Spleen (tissue), 11 donors: ENCODE measurements at regions not wholly inside any gene's neighbourhood (a gene's known extent, or its start where the extent isn't known, plus 50 kb on each side); places are given as distances from the start of the nearest gene placed in this dataset.

Experiments
- DNase-seq: peaks from one replicate; pipeline ENCODE4 v3.0.0-alpha.2; 2020
- H3K27ac ChIP-seq, 8 donors: fragments of 200-600 bp; sonication (generic) in 7 of 8; 1 replicate in 4 of 8; 2 replicates in 4 of 8; pipeline versions ENCODE4 v1.5.0 to v1.8.0; 2016 to 2021; ENCODE audit warnings: inconsistent platforms in 4 of 8, mild to moderate bottlenecking in 4 of 8, moderate library complexity in 1 of 8
- H3K27me3 ChIP-seq, 7 donors: fragments of 200-600 bp; sonication (generic) in 6 of 7; replicated peaks in 1 of 7; 1 replicate in 4 of 7; 2 replicates in 3 of 7; pipeline versions ENCODE4 v1.5.0 to v1.8.0; 2016 to 2021; ENCODE audit warnings: inconsistent platforms in 3 of 7, mild to moderate bottlenecking in 1 of 7
- H3K36me3 ChIP-seq, 6 donors: fragments of 200-600 bp; sonication (generic) in 5 of 6; 1 replicate in 4 of 6; 2 replicates in 2 of 6; pipeline versions ENCODE4 v1.5.0 to v1.8.0; 2016 to 2021; ENCODE audit warnings: inconsistent platforms in 2 of 6
- H3K4me1 ChIP-seq, 6 donors: fragments of 200-600 bp; sonication (generic) in 5 of 6; 1 replicate in 3 of 6; 2 replicates in 3 of 6; pipeline versions ENCODE4 v1.5.0 to v1.8.0; 2016 to 2021; ENCODE audit warnings: inconsistent platforms in 3 of 6
- H3K4me3 ChIP-seq, 8 donors: fragments of 200-600 bp; sonication (generic) in 7 of 8; 1 replicate in 4 of 8; 2 replicates in 4 of 8; pipeline versions ENCODE4 v1.5.0 to v1.8.0; 2016 to 2021; ENCODE audit warnings: inconsistent platforms in 4 of 8, mild to moderate bottlenecking in 4 of 8, moderate library complexity in 2 of 8
- H3K9me3 ChIP-seq, 8 donors: fragments of 200-600 bp; sonication (generic) in 7 of 8; 1 replicate in 4 of 8; 2 replicates in 4 of 8; pipeline versions ENCODE4 v1.5.0 to v1.8.0; 2016 to 2021; ENCODE audit warnings: inconsistent platforms in 4 of 8
- CTCF ChIP-seq, 11 experiments: fragments of 200-600 bp in 7 of 11; fragments of 450-650 bp in 4 of 11; sonication (generic) in 4 of 11; IDR thresholded peaks in 8 of 11; conservative IDR thresholded peaks in 3 of 11; 1 replicate in 7 of 11; 2 replicates in 4 of 11; pipeline versions ENCODE4 v1.4.0 to v1.8.0; 2016 to 2021; ENCODE audit warnings: antibody characterized with exemption in 11 of 11, inconsistent platforms in 4 of 11, mild to moderate bottlenecking in 1 of 11
- POLR2A ChIP-seq, 3 donors: fragments of 450-650 bp; IDR thresholded peaks; one replicate each; pipeline ENCODE4 v1.5.1; 2017; ENCODE audit warnings: antibody characterized with exemption in 3 of 3, mild to moderate bottlenecking in 1 of 3
- POLR2AphosphoS5 ChIP-seq, 3 donors: sonication (generic); formaldehyde crosslinking; IDR thresholded peaks; one replicate each; pipeline ENCODE4 v1.5.1; 2017; ENCODE audit warnings: antibody characterized with exemption in 3 of 3
- WGBS, 5 donors: extraction: QIAGEN DNeasy Blood & Tissue Kit in 3 of 5; methylation state at CpG; one replicate each; pipeline versions ENCODE4 v1.1.5 to v1.1.7; 2013 to 2018; 5-methylcytosine and 5-hydroxymethylcytosine counted together
- intact Hi-C: fragments of 100-400 bp; cut with DNase I; formaldehyde crosslinking; loops from one replicate; pipeline ENCODE4 v1.15.0; 2023; ENCODE audit warnings: low total_unique reads
- donor health status: healthy with polysubstance abuse.
- donor health status: DM: no; HTN: no; CAD: no; lungs with moderate emphysema.
- donor health status: DM: no; HTN: no; CAD: no.
- donor health status: Bipolar disorder and iron deficiency.
- donor health status: healthy.
- donor health status: DM: no; HTN: no; CAD: no.
- donor health status: DM: yes; HTN: yes; CAD: no.

- H3K4me1 ChIP-seq, result no peaks in the 10 kb centered on the region
- TF ChIP-seq POLR2AphosphoS5 (IDR thresholded peaks at IDR 0.05) (no peak), POLR2A (IDR thresholded peaks at IDR 0.05) (no peak), CTCF (IDR thresholded peaks at IDR 0.05 in 8 of 11, conservative IDR thresholded peaks at IDR 0.05 in 3 of 11) (no peak)
- intact Hi-C loops, result no loop called here
- WGBS, 5 donors, result 68 to 81% (median 73%) methylated on average over 6 of the region's 6 CpGs
- no peak overlapping the region for H3K4me3 ChIP-seq
- peaks cover 0 to 7% (median 0%) of the 10 kb centered on the region in 7 donors for H3K27me3 ChIP-seq
- no peak overlapping the region for H3K27ac ChIP-seq
- no peaks in the 10 kb centered on the region for H3K36me3 ChIP-seq
- DNase-seq, result no peak
- H3K9me3 ChIP-seq, result peaks cover 0 to 4% (median 0%) of the 10 kb centered on the region in 8 donors
Observed at GRCh38 chr9:115746496-115746895, 407.1 kb upstream of the PAPPA start.

- H3K36me3 ChIP-seq, result no peaks in the 10 kb centered on the region
- no peak for DNase-seq
- H3K27me3 ChIP-seq, result peaks cover 0 to 7% (median 0%) of the 10 kb centered on the region in 7 donors
- 43 to 53% (median 50%) methylated on average over 1 of the region's 1 CpG for WGBS, 5 donors
- H3K4me1 ChIP-seq, result no peaks in the 10 kb centered on the region
- TF ChIP-seq CTCF (IDR thresholded peaks at IDR 0.05 in 8 of 11, conservative IDR thresholded peaks at IDR 0.05 in 3 of 11) (no peak), POLR2A (IDR thresholded peaks at IDR 0.05) (no peak), POLR2AphosphoS5 (IDR thresholded peaks at IDR 0.05) (no peak)
- no peak overlapping the region for H3K4me3 ChIP-seq
- peaks cover 0 to 4% (median 0%) of the 10 kb centered on the region in 8 donors for H3K9me3 ChIP-seq
- intact Hi-C loops, result no loop called here
- H3K27ac ChIP-seq, result no peak overlapping the region
Observed at GRCh38 chr9:115747731-115748130, 405.9 kb upstream of the PAPPA start.

- DNase-seq, result no peak
- Histone ChIP-seq H3K27ac (no peak overlapping the region), H3K4me1 (no peaks in the 10 kb centered on the region), H3K36me3 (no peaks in the 10 kb centered on the region), H3K9me3 (no peaks in the 10 kb centered on the region), H3K27me3 (no peaks in the 10 kb centered on the region), H3K4me3 (no peak overlapping the region)
- intact Hi-C loops, result no loop called here
- TF ChIP-seq CTCF (IDR thresholded peaks at IDR 0.05 in 8 of 11, conservative IDR thresholded peaks at IDR 0.05 in 3 of 11) (no peak), POLR2A (IDR thresholded peaks at IDR 0.05) (no peak), POLR2AphosphoS5 (IDR thresholded peaks at IDR 0.05) (no peak)
Observed at GRCh38 chr9:115756736-115757135, 396.9 kb upstream of the PAPPA start.

- Histone ChIP-seq H3K36me3 (no peaks in the 10 kb centered on the region), H3K9me3 (no peaks in the 10 kb centered on the region), H3K4me1 (no peaks in the 10 kb centered on the region), H3K4me3 (no peak overlapping the region), H3K27ac (no peak overlapping the region), H3K27me3 (no peaks in the 10 kb centered on the region)
- no peak for DNase-seq
- TF ChIP-seq POLR2AphosphoS5 (IDR thresholded peaks at IDR 0.05) (no peak), POLR2A (IDR thresholded peaks at IDR 0.05) (no peak), CTCF (IDR thresholded peaks at IDR 0.05 in 8 of 11, conservative IDR thresholded peaks at IDR 0.05 in 3 of 11) (no peak)
- intact Hi-C loops, result no loop called here
- 71 to 86% (median 78%) methylated on average over 2 of the region's 2 CpGs for WGBS, 5 donors
Observed at GRCh38 chr9:115757461-115757860, 396.1 kb upstream of the PAPPA start.
